ENCODE measurements at regions not wholly inside any gene's neighbourhood (a gene's known extent, or its start where the extent isn't known, plus 50 kb on each side); places are given as distances from the start of the nearest gene placed in this dataset.
"Not testable (repeated sequence)": the region's sequence is repeated elsewhere in the genome, so short reads cannot be mapped to it uniquely, and the experiment has no call there.

GRCh38 chr12:8351073-8351472, 104.7 kb upstream of the CLEC6A start:
- not testable (repeated sequence) for H3K4me1 ChIP-seq (ENCODE audit: insufficient read depth, low read length); H3K4me3 ChIP-seq (ENCODE audit: low read length); H3K9ac ChIP-seq (ENCODE audit: low read depth, low read length); H3K27me3 ChIP-seq (ENCODE audit: insufficient read depth, low read length); H3K9me3 ChIP-seq (ENCODE audit: insufficient read depth, low read depth, low read length); H3K27ac ChIP-seq (ENCODE audit: low read length); H3K36me3 ChIP-seq (ENCODE audit: insufficient read depth, low read depth, low read length)

- not testable (repeated sequence) for H3K4me3 ChIP-seq (ENCODE audit: low read length); H3K27ac ChIP-seq (ENCODE audit: low read length); H3K27me3 ChIP-seq (ENCODE audit: insufficient read depth, low read length); H3K9ac ChIP-seq (ENCODE audit: low read depth, low read length); H3K36me3 ChIP-seq (ENCODE audit: insufficient read depth, low read depth, low read length); H3K4me1 ChIP-seq (ENCODE audit: insufficient read depth, low read length); H3K9me3 ChIP-seq (ENCODE audit: insufficient read depth, low read depth, low read length)
These were observed 101.0 kb upstream of the CLEC6A start for GRCh38 chr12:8354741-8355140.

- H3K4me1 ChIP-seq (ENCODE audit: insufficient read depth, low read length); H3K27ac ChIP-seq (ENCODE audit: low read length); H3K27me3 ChIP-seq (ENCODE audit: insufficient read depth, low read length); H3K4me3 ChIP-seq (ENCODE audit: low read length); H3K9ac ChIP-seq (ENCODE audit: low read depth, low read length); H3K9me3 ChIP-seq (ENCODE audit: insufficient read depth, low read depth, low read length); H3K36me3 ChIP-seq (ENCODE audit: insufficient read depth, low read depth, low read length): not testable (repeated sequence)
These were observed 100.2 kb upstream of the CLEC6A start for GRCh38 chr12:8355531-8355930.

GRCh38 chr12:8373744-8374143, 82.0 kb upstream of the CLEC6A start:
- not testable (repeated sequence) for H3K4me1 ChIP-seq (ENCODE audit: insufficient read depth, low read length); H3K27ac ChIP-seq (ENCODE audit: low read length); H3K27me3 ChIP-seq (ENCODE audit: insufficient read depth, low read length); H3K9ac ChIP-seq (ENCODE audit: low read depth, low read length); H3K9me3 ChIP-seq (ENCODE audit: insufficient read depth, low read depth, low read length); H3K4me3 ChIP-seq (ENCODE audit: low read length); H3K36me3 ChIP-seq (ENCODE audit: insufficient read depth, low read depth, low read length)

GRCh38 chr12:8375122-8375521, 80.6 kb upstream of the CLEC6A start:
- not testable (repeated sequence) for H3K4me1 ChIP-seq (ENCODE audit: insufficient read depth, low read length); H3K27me3 ChIP-seq (ENCODE audit: insufficient read depth, low read length); H3K27ac ChIP-seq (ENCODE audit: low read length); H3K9me3 ChIP-seq (ENCODE audit: insufficient read depth, low read depth, low read length); H3K36me3 ChIP-seq (ENCODE audit: insufficient read depth, low read depth, low read length); H3K4me3 ChIP-seq (ENCODE audit: low read length); H3K9ac ChIP-seq (ENCODE audit: low read depth, low read length)

GRCh38 chr12:8377756-8378155, 78.0 kb upstream of the CLEC6A start:
- not testable (repeated sequence) for H3K9ac ChIP-seq (ENCODE audit: low read depth, low read length); H3K4me1 ChIP-seq (ENCODE audit: insufficient read depth, low read length); H3K9me3 ChIP-seq (ENCODE audit: insufficient read depth, low read depth, low read length); H3K4me3 ChIP-seq (ENCODE audit: low read length); H3K27me3 ChIP-seq (ENCODE audit: insufficient read depth, low read length); H3K36me3 ChIP-seq (ENCODE audit: insufficient read depth, low read depth, low read length); H3K27ac ChIP-seq (ENCODE audit: low read length)

GRCh38 chr12:8382556-8382955, 73.2 kb upstream of the CLEC6A start:
- not testable (repeated sequence) for H3K4me3 ChIP-seq (ENCODE audit: low read length); H3K9me3 ChIP-seq (ENCODE audit: insufficient read depth, low read depth, low read length); H3K27ac ChIP-seq (ENCODE audit: low read length); H3K9ac ChIP-seq (ENCODE audit: low read depth, low read length); H3K27me3 ChIP-seq (ENCODE audit: insufficient read depth, low read length); H3K4me1 ChIP-seq (ENCODE audit: insufficient read depth, low read length); H3K36me3 ChIP-seq (ENCODE audit: insufficient read depth, low read depth, low read length)

GRCh38 chr12:8384686-8385085, 71.1 kb upstream of the CLEC6A start:
- not testable (repeated sequence) for H3K27ac ChIP-seq (ENCODE audit: low read length); H3K4me3 ChIP-seq (ENCODE audit: low read length); H3K9ac ChIP-seq (ENCODE audit: low read depth, low read length); H3K9me3 ChIP-seq (ENCODE audit: insufficient read depth, low read depth, low read length); H3K27me3 ChIP-seq (ENCODE audit: insufficient read depth, low read length); H3K4me1 ChIP-seq (ENCODE audit: insufficient read depth, low read length); H3K36me3 ChIP-seq (ENCODE audit: insufficient read depth, low read depth, low read length)

GRCh38 chr12:8385431-8385830, 70.3 kb upstream of the CLEC6A start:
- H3K27me3 ChIP-seq (ENCODE audit: insufficient read depth, low read length); H3K4me1 ChIP-seq (ENCODE audit: insufficient read depth, low read length); H3K9ac ChIP-seq (ENCODE audit: low read depth, low read length); H3K27ac ChIP-seq (ENCODE audit: low read length); H3K4me3 ChIP-seq (ENCODE audit: low read length); H3K36me3 ChIP-seq (ENCODE audit: insufficient read depth, low read depth, low read length); H3K9me3 ChIP-seq (ENCODE audit: insufficient read depth, low read depth, low read length): not testable (repeated sequence)

GRCh38 chr12:8386661-8387060, 69.1 kb upstream of the CLEC6A start:
- H3K9ac ChIP-seq (ENCODE audit: low read depth, low read length); H3K4me1 ChIP-seq (ENCODE audit: insufficient read depth, low read length); H3K4me3 ChIP-seq (ENCODE audit: low read length); H3K9me3 ChIP-seq (ENCODE audit: insufficient read depth, low read depth, low read length); H3K27me3 ChIP-seq (ENCODE audit: insufficient read depth, low read length); H3K27ac ChIP-seq (ENCODE audit: low read length); H3K36me3 ChIP-seq (ENCODE audit: insufficient read depth, low read depth, low read length): not testable (repeated sequence)

GRCh38 chr12:8389296-8389695, 66.5 kb upstream of the CLEC6A start:
- not testable (repeated sequence) for H3K9me3 ChIP-seq (ENCODE audit: insufficient read depth, low read depth, low read length); H3K9ac ChIP-seq (ENCODE audit: low read depth, low read length); H3K36me3 ChIP-seq (ENCODE audit: insufficient read depth, low read depth, low read length); H3K27me3 ChIP-seq (ENCODE audit: insufficient read depth, low read length); H3K4me3 ChIP-seq (ENCODE audit: low read length); H3K4me1 ChIP-seq (ENCODE audit: insufficient read depth, low read length); H3K27ac ChIP-seq (ENCODE audit: low read length)

GRCh38 chr12:8390001-8390777, 65.6 kb upstream of the CLEC6A start:
- not testable (repeated sequence) for H3K9ac ChIP-seq (ENCODE audit: low read depth, low read length)
- H3K4me3 ChIP-seq (ENCODE audit: low read length), result peak overlapping the region; percentile 54; the same call in 1 of the 2 replicates

More at GRCh38 chr12:8390001-8390777, 65.6 kb upstream of the CLEC6A start:
- not testable (repeated sequence) for H3K27me3 ChIP-seq (ENCODE audit: insufficient read depth, low read length); H3K4me1 ChIP-seq (ENCODE audit: insufficient read depth, low read length); H3K27ac ChIP-seq (ENCODE audit: low read length); H3K36me3 ChIP-seq (ENCODE audit: insufficient read depth, low read depth, low read length); H3K9me3 ChIP-seq (ENCODE audit: insufficient read depth, low read depth, low read length)
